HG03060 (cell line): ENCODE measurements at regions not wholly inside any gene's neighbourhood (a gene's known extent, or its start where the extent isn't known, plus 50 kb on each side); places are given as distances from the start of the nearest gene placed in this dataset.

Experiments
- ATAC-seq: cut with Tn5 transposase; IDR thresholded peaks from one replicate; pipeline ENCODE4 v1.9.1; 2021; ENCODE audit warnings: low read depth, moderate number of reproducible peaks; ENCODE audit not compliant: unreplicated experiment

GRCh38 chr14:65794674-65795279 lies 382.2 kb downstream of the FUT8 start:
- ATAC-seq: no peak

- no peak for ATAC-seq
These were observed 385.7 kb downstream of the FUT8 start for GRCh38 chr14:65798216-65798615.

GRCh38 chr14:65800694-65801093 lies 388.2 kb downstream of the FUT8 start:
- ATAC-seq: no peak

- ATAC-seq: no peak
These were observed 389.7 kb downstream of the FUT8 start for GRCh38 chr14:65802196-65802595.

GRCh38 chr14:65803885-65804284 lies 391.4 kb downstream of the FUT8 start:
- ATAC-seq: no peak

- no peak for ATAC-seq
These were observed 392.0 kb downstream of the FUT8 start for GRCh38 chr14:65804439-65805112.

GRCh38 chr14:65805113-65805473 lies 392.6 kb downstream of the FUT8 start:
- no peak for ATAC-seq

GRCh38 chr14:65808390-65808789 lies 395.9 kb downstream of the FUT8 start:
- no peak for ATAC-seq

GRCh38 chr14:65810322-65810721 lies 397.8 kb downstream of the FUT8 start:
- no peak for ATAC-seq

- no peak for ATAC-seq
These were observed 401.3 kb downstream of the FUT8 start for GRCh38 chr14:65813760-65814384.

GRCh38 chr14:65815127-65815526 lies 402.6 kb downstream of the FUT8 start:
- ATAC-seq: no peak

GRCh38 chr14:65817011-65817410 lies 404.5 kb downstream of the FUT8 start:
- no peak for ATAC-seq

GRCh38 chr14:65819569-65819968 lies 407.0 kb downstream of the FUT8 start:
- no peak for ATAC-seq

- no peak for ATAC-seq
These were observed 408.8 kb downstream of the FUT8 start for GRCh38 chr14:65821224-65821753.

GRCh38 chr14:65824285-65824977 lies 411.9 kb downstream of the FUT8 start:
- ATAC-seq: no peak

GRCh38 chr14:65824978-65825299 lies 412.4 kb downstream of the FUT8 start:
- no peak for ATAC-seq

GRCh38 chr14:65826946-65827345 lies 414.4 kb downstream of the FUT8 start:
- no peak for ATAC-seq

- no peak for ATAC-seq
These were observed 415.0 kb downstream of the FUT8 start for GRCh38 chr14:65827520-65827919.

GRCh38 chr14:65828396-65828795 lies 415.9 kb downstream of the FUT8 start:
- ATAC-seq: no peak

- no peak for ATAC-seq
These were observed 420.1 kb downstream of the FUT8 start for GRCh38 chr14:65832431-65833266.
